Adrenal gland (tissue), 9 donors: ENCODE measurements at regions not wholly inside any gene's neighbourhood (a gene's known extent, or its start where the extent isn't known, plus 50 kb on each side); places are given as distances from the start of the nearest gene placed in this dataset.

ENCODE experiments used
- DNase-seq, 7 donors: peaks; one replicate each; pipeline ENCODE4 v3.0.0-alpha.2; 2019 to 2020
- H3K27ac ChIP-seq, 5 donors: fragments of 200-600 bp; sonication (generic) in 4 of 5; 1 replicate in 3 of 5; 2 replicates in 2 of 5; pipeline versions ENCODE4 v1.5.1 to v1.8.0; 2016 to 2020; ENCODE audit warnings: mild to moderate bottlenecking in 1 of 5
- H3K27me3 ChIP-seq: fragments of 200-600 bp; 2 replicates; pipeline ENCODE4 v1.8.0; 2021
- H3K36me3 ChIP-seq, 2 donors: fragments of 200-600 bp; replicated peaks in 1 of 2; 1 replicate in 1 of 2; 2 replicates in 1 of 2; pipeline versions ENCODE4 v1.5.1 to v1.8.0; 2018 to 2022
- H3K4me1 ChIP-seq, 2 donors: fragments of 200-600 bp; replicated peaks in 1 of 2; 1 replicate in 1 of 2; 2 replicates in 1 of 2; pipeline versions ENCODE4 v1.5.1 to v1.8.0; 2018 to 2021
- H3K4me3 ChIP-seq, 4 donors: fragments of 200-600 bp; sonication (generic) in 3 of 4; one replicate each; pipeline ENCODE4 v1.5.1; 2016 to 2018
- H3K9me3 ChIP-seq, 3 donors: fragments of 200-600 bp; sonication (generic) in 1 of 3; replicated peaks in 1 of 3; 1 replicate in 2 of 3; 2 replicates in 1 of 3; pipeline versions ENCODE4 v1.5.1 to v1.8.0; 2016 to 2021
- POLR2A ChIP-seq, 2 donors: fragments of 450-650 bp; IDR thresholded peaks; one replicate each; pipeline ENCODE4 v1.6.1; 2017; ENCODE audit warnings: antibody characterized with exemption in 2 of 2, mild to moderate bottlenecking in 2 of 2, moderate library complexity in 1 of 2
- WGBS, 4 donors: extraction: QIAGEN DNeasy Blood & Tissue Kit in 2 of 4; methylation state at CpG; one replicate each; pipeline versions ENCODE4 v1.1.5 to v1.1.7; 2013 to 2017; 5-methylcytosine and 5-hydroxymethylcytosine counted together
- intact Hi-C, 2 donors: fragments of 100-400 bp; cut with DNase I; formaldehyde crosslinking; loops; one replicate each; pipeline versions ENCODE4 v1.14.1 to v1.15.0; 2022 to 2023
- TF ChIP-seq, protein P1 (sequence below), 6 experiments: fragments of 450-650 bp in 4 of 6; fragments of 200-600 bp in 2 of 6; sonication (generic) in 1 of 6; IDR thresholded peaks; 1 replicate in 5 of 6; 2 replicates in 1 of 6; pipeline versions ENCODE4 v1.5.1 to v1.8.0; 2016 to 2021; ENCODE audit warnings: antibody characterized with exemption in 6 of 6, mild to moderate bottlenecking in 2 of 6, moderate library complexity in 1 of 6
- donor health status: healthy with polysubstance abuse.
- donor health status: Bipolar disorder and iron deficiency.
- donor health status: DM: yes; HTN: yes; CAD: no.
- donor health status: DM: no; HTN: no; CAD: no.
- donor health status: DM: no; HTN: no; CAD: no.

GRCh38 chr3:40844896-40845295, 320.1 kb downstream of the ZNF621 start:
- 94 to 100% (median 97%) methylated on average over 2 of the region's 2 CpGs for WGBS, 4 donors
- intact Hi-C loops = no loop called here

GRCh38 chr3:40845447-40845846, 320.7 kb downstream of the ZNF621 start:
- Histone ChIP-seq H3K4me1 (no peaks in the 10 kb centered on the region), H3K36me3 (no peaks in the 10 kb centered on the region), H3K27ac (no peak overlapping the region), H3K9me3 (no peaks in the 10 kb centered on the region), H3K27me3 (no peaks in the 10 kb centered on the region), H3K4me3 (no peak overlapping the region)
- 96 to 100% (median 99%) methylated on average over 1 of the region's 1 CpG for WGBS, 4 donors
- intact Hi-C loops = no loop called here
- TF ChIP-seq POLR2A (IDR thresholded peaks at IDR 0.05) = no peak
- TF ChIP-seq, protein P1, sequence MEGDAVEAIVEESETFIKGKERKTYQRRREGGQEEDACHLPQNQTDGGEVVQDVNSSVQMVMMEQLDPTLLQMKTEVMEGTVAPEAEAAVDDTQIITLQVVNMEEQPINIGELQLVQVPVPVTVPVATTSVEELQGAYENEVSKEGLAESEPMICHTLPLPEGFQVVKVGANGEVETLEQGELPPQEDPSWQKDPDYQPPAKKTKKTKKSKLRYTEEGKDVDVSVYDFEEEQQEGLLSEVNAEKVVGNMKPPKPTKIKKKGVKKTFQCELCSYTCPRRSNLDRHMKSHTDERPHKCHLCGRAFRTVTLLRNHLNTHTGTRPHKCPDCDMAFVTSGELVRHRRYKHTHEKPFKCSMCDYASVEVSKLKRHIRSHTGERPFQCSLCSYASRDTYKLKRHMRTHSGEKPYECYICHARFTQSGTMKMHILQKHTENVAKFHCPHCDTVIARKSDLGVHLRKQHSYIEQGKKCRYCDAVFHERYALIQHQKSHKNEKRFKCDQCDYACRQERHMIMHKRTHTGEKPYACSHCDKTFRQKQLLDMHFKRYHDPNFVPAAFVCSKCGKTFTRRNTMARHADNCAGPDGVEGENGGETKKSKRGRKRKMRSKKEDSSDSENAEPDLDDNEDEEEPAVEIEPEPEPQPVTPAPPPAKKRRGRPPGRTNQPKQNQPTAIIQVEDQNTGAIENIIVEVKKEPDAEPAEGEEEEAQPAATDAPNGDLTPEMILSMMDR (IDR thresholded peaks at IDR 0.05) = no peak
- no peak for DNase-seq

More at GRCh38 chr3:40844896-40845295, 320.1 kb downstream of the ZNF621 start:
- TF ChIP-seq, protein P1 (IDR thresholded peaks at IDR 0.05) = no peak
- TF ChIP-seq POLR2A (IDR thresholded peaks at IDR 0.05) = no peak
- Histone ChIP-seq H3K4me3 (no peak overlapping the region), H3K27me3 (no peaks in the 10 kb centered on the region), H3K9me3 (no peaks in the 10 kb centered on the region), H3K4me1 (no peaks in the 10 kb centered on the region), H3K27ac (no peak overlapping the region), H3K36me3 (no peaks in the 10 kb centered on the region)
- no peak for DNase-seq

- Histone ChIP-seq H3K27me3 (no peaks in the 10 kb centered on the region), H3K4me1 (no peaks in the 10 kb centered on the region), H3K27ac (no peak overlapping the region), H3K9me3 (no peaks in the 10 kb centered on the region), H3K4me3 (no peak overlapping the region), H3K36me3 (no peaks in the 10 kb centered on the region)
- TF ChIP-seq, protein P1 (IDR thresholded peaks at IDR 0.05) = no peak
- TF ChIP-seq POLR2A (IDR thresholded peaks at IDR 0.05) = no peak
- WGBS, 4 donors = 38 to 60% (median 47%) methylated on average over 1 of the region's 1 CpG
- no peak for DNase-seq
- intact Hi-C loops = no loop called here
Observed at GRCh38 chr3:40845916-40846315, 321.2 kb downstream of the ZNF621 start.

GRCh38 chr3:40846451-40846850, 321.7 kb downstream of the ZNF621 start:
- H3K27ac ChIP-seq = no peak overlapping the region
- no peak for TF ChIP-seq POLR2A (IDR thresholded peaks at IDR 0.05)
- TF ChIP-seq, protein P1 (IDR thresholded peaks at IDR 0.05) = no peak
- 71 to 92% (median 77%) methylated on average over 1 of the region's 1 CpG for WGBS, 4 donors
- H3K4me3 ChIP-seq = no peak overlapping the region
- no peaks in the 10 kb centered on the region for H3K9me3 ChIP-seq
- H3K27me3 ChIP-seq = no peaks in the 10 kb centered on the region
- intact Hi-C loops = no loop called here
- H3K36me3 ChIP-seq = no peaks in the 10 kb centered on the region
- no peaks in the 10 kb centered on the region for H3K4me1 ChIP-seq
- DNase-seq = no peak
